ENCODE measurements at regions not wholly inside any gene's neighbourhood (a gene's known extent, or its start where the extent isn't known, plus 50 kb on each side); places are given as distances from the start of the nearest gene placed in this dataset.

- no peak for DNase-seq (ENCODE audit: low spot score)
- 42% methylated on average over 3 of the region's 3 CpGs for WGBS
Observed at GRCh38 chr12:107853479-107853878, 79.0 kb downstream of the ASCL4 start.

DNA sequence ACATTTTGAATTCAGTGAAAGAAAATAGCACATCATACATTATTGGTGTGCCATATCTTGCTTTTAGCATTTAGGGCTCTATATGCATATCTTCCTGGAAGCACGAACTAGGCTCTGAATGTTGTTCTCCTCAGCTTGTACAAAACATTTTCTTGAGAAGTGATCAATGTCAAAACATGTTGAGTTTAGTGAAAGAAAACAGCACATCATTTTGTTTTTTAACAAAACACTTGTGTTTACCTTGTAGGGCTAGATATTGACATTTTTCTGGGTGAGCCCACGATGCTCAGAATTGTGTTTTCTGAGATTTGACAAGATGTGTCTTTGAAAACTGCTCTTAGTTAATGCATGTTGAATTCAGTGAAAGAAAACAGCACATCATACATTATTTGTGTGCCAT is 81.0 kb downstream of the ASCL4 start:
- no peaks in the 10 kb centered on the region for H3K4me1 ChIP-seq (ENCODE audit: control insufficient read depth in 4 of 4, insufficient read depth in 4 of 4, low read length in 3 of 4)
- no peaks in the 10 kb centered on the region for H3K36me3 ChIP-seq (ENCODE audit: control insufficient read depth in 4 of 4, insufficient read depth in 3 of 4, low read depth in 1 of 4, low read length in 3 of 4)
- 73% methylated on average over 2 of the region's 2 CpGs for WGBS
- H3K4me3 ChIP-seq (ENCODE audit: low read depth in 1 of 3, low read length in 3 of 3): no peak overlapping the region
- no peak overlapping the region for H3K9ac ChIP-seq (ENCODE audit: low read depth in 1 of 2, low read length in 2 of 2)
- TF ChIP-seq RXRA (IDR thresholded peaks at IDR 0.05) (no peak), SP1 (IDR thresholded peaks at IDR 0.05) (no peak), FOXA1 (IDR thresholded peaks at IDR 0.05) (no peak), RAD21 (IDR thresholded peaks at IDR 0.05) (no peak), NR2F2 (IDR thresholded peaks at IDR 0.05) (no peak), EGR1 (IDR thresholded peaks at IDR 0.05; ENCODE audit: low read depth in 2 of 2) (no peak), FOXA2 (IDR thresholded peaks at IDR 0.05) (no peak), YY1 (IDR thresholded peaks at IDR 0.05) (no peak), HNF4G (IDR thresholded peaks at IDR 0.05) (no peak), HNF4A (conservative IDR thresholded peaks at IDR 0.05) (no peak), JUND (IDR thresholded peaks at IDR 0.05) (no peak), TAF1 (conservative IDR thresholded peaks at IDR 0.05) (no peak)
- TF ChIP-seq, protein P1, sequence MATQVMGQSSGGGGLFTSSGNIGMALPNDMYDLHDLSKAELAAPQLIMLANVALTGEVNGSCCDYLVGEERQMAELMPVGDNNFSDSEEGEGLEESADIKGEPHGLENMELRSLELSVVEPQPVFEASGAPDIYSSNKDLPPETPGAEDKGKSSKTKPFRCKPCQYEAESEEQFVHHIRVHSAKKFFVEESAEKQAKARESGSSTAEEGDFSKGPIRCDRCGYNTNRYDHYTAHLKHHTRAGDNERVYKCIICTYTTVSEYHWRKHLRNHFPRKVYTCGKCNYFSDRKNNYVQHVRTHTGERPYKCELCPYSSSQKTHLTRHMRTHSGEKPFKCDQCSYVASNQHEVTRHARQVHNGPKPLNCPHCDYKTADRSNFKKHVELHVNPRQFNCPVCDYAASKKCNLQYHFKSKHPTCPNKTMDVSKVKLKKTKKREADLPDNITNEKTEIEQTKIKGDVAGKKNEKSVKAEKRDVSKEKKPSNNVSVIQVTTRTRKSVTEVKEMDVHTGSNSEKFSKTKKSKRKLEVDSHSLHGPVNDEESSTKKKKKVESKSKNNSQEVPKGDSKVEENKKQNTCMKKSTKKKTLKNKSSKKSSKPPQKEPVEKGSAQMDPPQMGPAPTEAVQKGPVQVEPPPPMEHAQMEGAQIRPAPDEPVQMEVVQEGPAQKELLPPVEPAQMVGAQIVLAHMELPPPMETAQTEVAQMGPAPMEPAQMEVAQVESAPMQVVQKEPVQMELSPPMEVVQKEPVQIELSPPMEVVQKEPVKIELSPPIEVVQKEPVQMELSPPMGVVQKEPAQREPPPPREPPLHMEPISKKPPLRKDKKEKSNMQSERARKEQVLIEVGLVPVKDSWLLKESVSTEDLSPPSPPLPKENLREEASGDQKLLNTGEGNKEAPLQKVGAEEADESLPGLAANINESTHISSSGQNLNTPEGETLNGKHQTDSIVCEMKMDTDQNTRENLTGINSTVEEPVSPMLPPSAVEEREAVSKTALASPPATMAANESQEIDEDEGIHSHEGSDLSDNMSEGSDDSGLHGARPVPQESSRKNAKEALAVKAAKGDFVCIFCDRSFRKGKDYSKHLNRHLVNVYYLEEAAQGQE (IDR thresholded peaks at IDR 0.05): no peak
- TF ChIP-seq, protein P2, sequence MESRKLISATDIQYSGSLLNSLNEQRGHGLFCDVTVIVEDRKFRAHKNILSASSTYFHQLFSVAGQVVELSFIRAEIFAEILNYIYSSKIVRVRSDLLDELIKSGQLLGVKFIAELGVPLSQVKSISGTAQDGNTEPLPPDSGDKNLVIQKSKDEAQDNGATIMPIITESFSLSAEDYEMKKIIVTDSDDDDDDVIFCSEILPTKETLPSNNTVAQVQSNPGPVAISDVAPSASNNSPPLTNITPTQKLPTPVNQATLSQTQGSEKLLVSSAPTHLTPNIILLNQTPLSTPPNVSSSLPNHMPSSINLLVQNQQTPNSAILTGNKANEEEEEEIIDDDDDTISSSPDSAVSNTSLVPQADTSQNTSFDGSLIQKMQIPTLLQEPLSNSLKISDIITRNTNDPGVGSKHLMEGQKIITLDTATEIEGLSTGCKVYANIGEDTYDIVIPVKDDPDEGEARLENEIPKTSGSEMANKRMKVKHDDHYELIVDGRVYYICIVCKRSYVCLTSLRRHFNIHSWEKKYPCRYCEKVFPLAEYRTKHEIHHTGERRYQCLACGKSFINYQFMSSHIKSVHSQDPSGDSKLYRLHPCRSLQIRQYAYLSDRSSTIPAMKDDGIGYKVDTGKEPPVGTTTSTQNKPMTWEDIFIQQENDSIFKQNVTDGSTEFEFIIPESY (IDR thresholded peaks at IDR 0.05): no peak
- no peaks in the 10 kb centered on the region for H3K9me3 ChIP-seq (ENCODE audit: control insufficient read depth in 4 of 4, low read length in 3 of 4)
- H3K27ac ChIP-seq (ENCODE audit: low read depth in 1 of 2, low read length in 2 of 2): no peak overlapping the region
- no peak for DNase-seq (ENCODE audit: low spot score)
- peaks cover 0 to 6% (median 0%) of the 10 kb centered on the region in 4 donors for H3K27me3 ChIP-seq (ENCODE audit: control insufficient read depth in 4 of 4, insufficient read depth in 4 of 4, low read length in 3 of 4)

More at GRCh38 chr12:107853479-107853878, 79.0 kb downstream of the ASCL4 start:
- TF ChIP-seq FOXA2 (IDR thresholded peaks at IDR 0.05) (no peak), ATF3 (IDR thresholded peaks at IDR 0.05) (no peak), TAF1 (conservative IDR thresholded peaks at IDR 0.05) (no peak), GABPA (IDR thresholded peaks at IDR 0.05 in 1 of 2, conservative IDR thresholded peaks at IDR 0.05 in 1 of 2) (no peak), JUND (IDR thresholded peaks at IDR 0.05) (no peak), HNF4G (IDR thresholded peaks at IDR 0.05) (no peak), RXRA (IDR thresholded peaks at IDR 0.05) (no peak)
- TF ChIP-seq, protein P2 (IDR thresholded peaks at IDR 0.05): no peak
- TF ChIP-seq, protein P1 (IDR thresholded peaks at IDR 0.05): no peak
- Histone ChIP-seq H3K4me1 (ENCODE audit: control insufficient read depth in 4 of 4, insufficient read depth in 4 of 4, low read length in 3 of 4) (no peaks in the 10 kb centered on the region), H3K36me3 (ENCODE audit: control insufficient read depth in 4 of 4, insufficient read depth in 3 of 4, low read depth in 1 of 4, low read length in 3 of 4) (no peaks in the 10 kb centered on the region), H3K9me3 (ENCODE audit: control insufficient read depth in 4 of 4, low read length in 3 of 4) (no peaks in the 10 kb centered on the region), H3K4me3 (ENCODE audit: low read depth in 1 of 3, low read length in 3 of 3) (no peak overlapping the region), H3K27ac (ENCODE audit: low read depth in 1 of 2, low read length in 2 of 2) (no peak overlapping the region), H3K9ac (ENCODE audit: low read depth in 1 of 2, low read length in 2 of 2) (no peak overlapping the region), H3K27me3 (ENCODE audit: control insufficient read depth in 4 of 4, insufficient read depth in 4 of 4, low read length in 3 of 4) (peaks cover 0 to 6% (median 0%) of the 10 kb centered on the region in 4 donors)
